ENCODE measurements at regions not wholly inside any gene's neighbourhood (a gene's known extent, or its start where the extent isn't known, plus 50 kb on each side); places are given as distances from the start of the nearest gene placed in this dataset.

DNA sequence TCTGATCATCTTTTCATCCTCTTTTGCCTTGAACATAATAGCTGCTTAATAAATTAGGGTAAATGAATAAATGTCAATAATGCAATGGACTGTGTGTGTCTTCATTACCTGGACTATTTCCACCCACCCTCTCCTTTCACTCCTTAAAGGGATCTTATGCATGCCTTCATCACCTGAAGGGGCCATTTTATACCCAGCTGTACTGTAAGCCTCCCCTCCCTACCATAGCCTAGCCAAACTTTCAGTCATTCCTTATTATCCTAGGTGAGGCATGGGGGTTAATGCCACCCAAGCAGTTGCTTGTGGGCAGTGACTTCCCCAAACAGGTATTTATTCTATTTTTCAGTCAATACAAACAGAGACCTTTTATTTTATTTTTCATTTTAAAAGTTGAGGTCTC lies 127.8 kb upstream of the PARP11 start:
- intact Hi-C loops (cut with micrococcal nuclease): no loop called here
- Histone ChIP-seq H3K9me3 (replicated peaks) (peaks cover 4% of the 10 kb centered on the region), H3K4me1 (no peaks in the 10 kb centered on the region), H3K27ac (replicated peaks) (no peak overlapping the region), H3K27me3 (ENCODE audit: low read depth) (peaks cover 43% of the 10 kb centered on the region), H3K36me3 (no peaks in the 10 kb centered on the region), H3K4me3 (no peak overlapping the region)
- TF ChIP-seq, protein P1, sequence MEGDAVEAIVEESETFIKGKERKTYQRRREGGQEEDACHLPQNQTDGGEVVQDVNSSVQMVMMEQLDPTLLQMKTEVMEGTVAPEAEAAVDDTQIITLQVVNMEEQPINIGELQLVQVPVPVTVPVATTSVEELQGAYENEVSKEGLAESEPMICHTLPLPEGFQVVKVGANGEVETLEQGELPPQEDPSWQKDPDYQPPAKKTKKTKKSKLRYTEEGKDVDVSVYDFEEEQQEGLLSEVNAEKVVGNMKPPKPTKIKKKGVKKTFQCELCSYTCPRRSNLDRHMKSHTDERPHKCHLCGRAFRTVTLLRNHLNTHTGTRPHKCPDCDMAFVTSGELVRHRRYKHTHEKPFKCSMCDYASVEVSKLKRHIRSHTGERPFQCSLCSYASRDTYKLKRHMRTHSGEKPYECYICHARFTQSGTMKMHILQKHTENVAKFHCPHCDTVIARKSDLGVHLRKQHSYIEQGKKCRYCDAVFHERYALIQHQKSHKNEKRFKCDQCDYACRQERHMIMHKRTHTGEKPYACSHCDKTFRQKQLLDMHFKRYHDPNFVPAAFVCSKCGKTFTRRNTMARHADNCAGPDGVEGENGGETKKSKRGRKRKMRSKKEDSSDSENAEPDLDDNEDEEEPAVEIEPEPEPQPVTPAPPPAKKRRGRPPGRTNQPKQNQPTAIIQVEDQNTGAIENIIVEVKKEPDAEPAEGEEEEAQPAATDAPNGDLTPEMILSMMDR (IDR thresholded peaks at IDR 0.05; ENCODE audit: borderline replicate concordance): no peak
- no peak for DNase-seq

DNA sequence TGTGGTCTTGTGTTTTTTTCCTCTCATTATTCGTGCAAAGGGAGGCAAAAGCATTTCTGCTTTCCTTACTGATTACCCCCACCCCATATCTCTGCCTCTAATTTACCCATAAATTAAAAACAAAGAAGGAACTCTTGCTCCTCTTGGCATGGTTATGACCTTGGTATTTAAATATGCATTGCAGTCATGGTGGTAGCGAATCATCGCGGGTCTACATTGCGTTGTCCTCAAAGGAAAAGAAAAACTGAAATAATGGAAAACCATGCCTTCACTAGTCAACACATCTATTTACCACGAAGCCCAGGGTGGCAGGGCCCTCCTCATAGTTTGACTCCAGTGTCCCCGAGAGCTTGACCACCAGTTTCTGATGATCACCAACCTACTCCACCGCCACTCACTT lies 126.7 kb upstream of the PARP11 start:
- Histone ChIP-seq H3K27me3 (ENCODE audit: low read depth) (peaks cover 35% of the 10 kb centered on the region), H3K4me3 (no peak overlapping the region), H3K4me1 (no peaks in the 10 kb centered on the region), H3K36me3 (no peaks in the 10 kb centered on the region), H3K9me3 (replicated peaks) (peaks cover 4% of the 10 kb centered on the region), H3K27ac (replicated peaks) (no peak overlapping the region)
- TF ChIP-seq, protein P1 (IDR thresholded peaks at IDR 0.05; ENCODE audit: borderline replicate concordance): no peak
- intact Hi-C loops (cut with micrococcal nuclease): loop anchor here (10.0 kb wide), 1 partner anchor 275 kb away; the partner anchor contains the start of gene CCND2
- no peak for DNase-seq

DNA sequence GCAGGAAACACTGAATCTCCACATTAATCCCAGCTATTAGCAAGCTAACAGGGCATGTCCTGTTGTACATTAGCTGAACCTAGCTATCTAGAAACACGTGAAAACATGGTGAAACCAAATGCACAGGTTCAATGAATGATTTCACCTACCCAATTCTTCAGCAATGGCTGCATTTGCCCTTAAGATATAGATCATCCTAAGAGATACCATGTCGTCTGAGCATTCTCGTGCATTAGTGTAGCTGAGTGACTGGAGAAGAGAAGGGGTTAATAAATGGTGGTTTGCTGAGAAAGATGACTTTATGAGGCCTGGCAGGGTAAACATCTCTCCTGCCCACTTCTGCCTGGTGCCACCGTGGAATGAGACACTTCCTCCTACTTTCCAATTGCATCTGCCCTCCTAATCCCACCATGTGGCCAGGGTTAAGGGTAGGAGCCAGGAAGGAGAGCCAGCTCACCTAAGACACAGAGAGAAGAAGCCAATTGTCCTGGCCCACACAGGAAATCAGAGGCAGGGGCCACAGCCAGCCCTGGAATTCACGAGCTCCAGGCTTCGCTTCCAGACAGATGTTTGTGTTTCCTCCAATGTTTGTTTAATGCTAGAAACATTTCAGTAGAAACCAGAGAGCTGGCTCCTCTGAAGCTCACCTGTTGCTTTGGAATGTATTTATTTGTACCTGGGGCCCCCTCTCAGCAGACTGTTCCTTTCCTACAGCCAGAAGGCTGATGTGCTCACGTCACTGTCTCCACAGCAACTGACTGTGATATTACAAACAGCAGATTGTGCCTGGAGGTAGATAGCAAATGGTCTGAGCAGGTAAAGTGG lies 126.0 kb upstream of the PARP11 start:
- Histone ChIP-seq H3K4me3 (no peak overlapping the region), H3K27ac (replicated peaks) (no peak overlapping the region), H3K27me3 (ENCODE audit: low read depth) (peaks cover 33% of the 10 kb centered on the region), H3K4me1 (no peaks in the 10 kb centered on the region), H3K36me3 (no peaks in the 10 kb centered on the region), H3K9me3 (replicated peaks) (peaks cover 4% of the 10 kb centered on the region)
- DNase-seq: no peak
- TF ChIP-seq, protein P1 (IDR thresholded peaks at IDR 0.05; ENCODE audit: borderline replicate concordance): no peak
- intact Hi-C loops (cut with micrococcal nuclease): loop anchor here (10.0 kb wide), 1 partner anchor 276 kb away; the partner anchor contains the start of gene CCND2

DNA sequence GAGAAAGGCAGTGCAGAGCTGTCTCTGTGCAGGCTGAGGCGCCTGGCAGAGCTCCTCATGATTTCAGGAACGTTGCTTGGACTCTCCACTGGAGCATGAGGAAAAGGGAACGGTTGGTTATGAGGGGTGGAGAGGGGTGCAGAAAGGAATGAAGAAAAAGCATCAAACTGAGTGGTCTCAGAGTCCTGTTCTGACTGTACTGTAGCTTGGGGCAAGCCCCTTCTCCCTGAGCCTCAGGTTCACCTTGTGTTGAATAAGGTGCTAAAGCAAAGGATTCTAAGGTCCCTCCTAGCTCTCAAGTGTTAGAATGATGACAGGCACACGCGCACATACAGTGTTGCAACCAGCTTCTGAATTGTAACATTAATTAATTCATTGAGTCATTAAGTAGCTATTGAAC lies 125.2 kb upstream of the PARP11 start:
- intact Hi-C loops (cut with micrococcal nuclease): loop anchor here (10.0 kb wide), 1 partner anchor 276 kb away; the partner anchor contains the start of gene CCND2
- Histone ChIP-seq H3K27ac (replicated peaks) (no peak overlapping the region), H3K36me3 (no peaks in the 10 kb centered on the region), H3K4me3 (no peak overlapping the region), H3K9me3 (replicated peaks) (peaks cover 4% of the 10 kb centered on the region), H3K27me3 (ENCODE audit: low read depth) (peaks cover 33% of the 10 kb centered on the region), H3K4me1 (no peaks in the 10 kb centered on the region)
- TF ChIP-seq, protein P1 (IDR thresholded peaks at IDR 0.05; ENCODE audit: borderline replicate concordance): no peak
- no peak for DNase-seq

DNA sequence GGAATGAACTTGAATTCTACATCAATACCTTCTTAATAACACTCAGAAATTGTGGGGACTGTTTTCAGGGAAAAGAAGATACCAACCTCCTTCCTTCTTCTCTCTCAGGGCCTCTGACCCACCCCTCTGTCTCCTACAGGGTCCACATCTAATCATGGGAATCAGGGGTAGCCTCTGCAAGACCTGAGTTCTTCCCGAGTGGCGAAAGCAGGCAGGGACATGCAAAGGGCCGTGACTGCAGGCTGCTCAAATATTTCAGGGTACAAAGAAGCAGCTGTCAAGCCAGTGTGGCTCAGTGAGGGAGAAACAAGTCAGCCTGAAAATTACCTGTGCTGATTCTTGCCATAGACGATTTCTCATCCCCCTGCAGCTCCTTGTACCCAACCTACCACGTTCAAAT lies 123.1 kb upstream of the PARP11 start:
- peaks cover 45% of the 10 kb centered on the region for H3K27me3 ChIP-seq (ENCODE audit: low read depth)
- H3K9me3 ChIP-seq (replicated peaks): peaks cover 4% of the 10 kb centered on the region
- intact Hi-C loops (cut with micrococcal nuclease): loop anchor here (10.0 kb wide), 1 partner anchor 278 kb away; the partner anchor contains the start of gene CCND2
- no peaks in the 10 kb centered on the region for H3K4me1 ChIP-seq
- H3K4me3 ChIP-seq: no peak overlapping the region
- TF ChIP-seq, protein P1 (IDR thresholded peaks at IDR 0.05; ENCODE audit: borderline replicate concordance): no peak
- no peak for DNase-seq
- H3K27ac ChIP-seq (replicated peaks): no peak overlapping the region
- no peaks in the 10 kb centered on the region for H3K36me3 ChIP-seq

All from left ventricle myocardium inferior (tissue), 1 donor.